ENCODE measurements at regions not wholly inside any gene's neighbourhood (a gene's known extent, or its start where the extent isn't known, plus 50 kb on each side); places are given as distances from the start of the nearest gene placed in this dataset.

GRCh38 chr2:146004462-146004861 is 1484.5 kb upstream of the ZEB2 start:
- TF ChIP-seq, protein P1, sequence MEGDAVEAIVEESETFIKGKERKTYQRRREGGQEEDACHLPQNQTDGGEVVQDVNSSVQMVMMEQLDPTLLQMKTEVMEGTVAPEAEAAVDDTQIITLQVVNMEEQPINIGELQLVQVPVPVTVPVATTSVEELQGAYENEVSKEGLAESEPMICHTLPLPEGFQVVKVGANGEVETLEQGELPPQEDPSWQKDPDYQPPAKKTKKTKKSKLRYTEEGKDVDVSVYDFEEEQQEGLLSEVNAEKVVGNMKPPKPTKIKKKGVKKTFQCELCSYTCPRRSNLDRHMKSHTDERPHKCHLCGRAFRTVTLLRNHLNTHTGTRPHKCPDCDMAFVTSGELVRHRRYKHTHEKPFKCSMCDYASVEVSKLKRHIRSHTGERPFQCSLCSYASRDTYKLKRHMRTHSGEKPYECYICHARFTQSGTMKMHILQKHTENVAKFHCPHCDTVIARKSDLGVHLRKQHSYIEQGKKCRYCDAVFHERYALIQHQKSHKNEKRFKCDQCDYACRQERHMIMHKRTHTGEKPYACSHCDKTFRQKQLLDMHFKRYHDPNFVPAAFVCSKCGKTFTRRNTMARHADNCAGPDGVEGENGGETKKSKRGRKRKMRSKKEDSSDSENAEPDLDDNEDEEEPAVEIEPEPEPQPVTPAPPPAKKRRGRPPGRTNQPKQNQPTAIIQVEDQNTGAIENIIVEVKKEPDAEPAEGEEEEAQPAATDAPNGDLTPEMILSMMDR (IDR thresholded peaks at IDR 0.05) = no peak
- TF ChIP-seq POLR2A (IDR thresholded peaks at IDR 0.05) = no peak

Measured in Peyer's patch (tissue), 4 donors.